Choroid plexus epithelial cell (primary cell): ENCODE measurements at regions not wholly inside any gene's neighbourhood (a gene's known extent, or its start where the extent isn't known, plus 50 kb on each side); places are given as distances from the start of the nearest gene placed in this dataset.

Experiments
- DNase-seq: peaks from one replicate; pipeline ENCODE4 v3.0.0-alpha.2; 2010; ENCODE audit warnings: low read depth
- H3K4me3 ChIP-seq: 2 replicates; pipeline ENCODE4 v1.5.1; 2011; ENCODE audit warnings: low read depth, mild to moderate bottlenecking, control low read depth, low read length, moderate library complexity
- CTCF ChIP-seq: conservative IDR thresholded peaks from 2 replicates; pipeline ENCODE4 v1.5.1; 2011; ENCODE audit warnings: low read depth, mild to moderate bottlenecking, control low read depth, inconsistent platforms, low read length, moderate library complexity

DNA sequence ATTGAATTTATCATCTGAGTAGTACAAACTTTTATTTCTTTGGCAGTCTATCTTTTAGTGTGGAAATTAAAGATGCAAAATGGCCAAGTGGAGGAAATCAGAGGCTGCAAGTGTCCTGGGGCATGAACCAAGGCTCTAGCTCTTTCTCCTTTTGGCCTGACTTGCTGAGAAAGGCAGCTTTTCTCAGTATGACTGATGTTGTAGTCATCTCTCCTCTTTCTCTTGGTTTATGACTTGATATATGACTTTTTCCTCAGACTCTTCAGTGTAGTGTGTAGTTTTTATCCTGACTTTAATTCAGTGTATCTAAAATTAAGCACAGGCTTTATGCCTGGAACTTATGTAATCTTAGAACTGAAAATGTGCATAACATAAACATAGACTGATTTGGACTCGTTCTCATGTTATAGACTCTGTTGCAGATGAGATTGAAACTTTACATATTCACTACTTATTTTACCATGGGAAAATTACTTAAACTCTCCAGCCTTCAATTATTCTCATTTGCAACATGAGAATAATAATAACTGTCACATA lies 65.7 kb downstream of the SLITRK5 start:
- no peak for DNase-seq
- TF ChIP-seq CTCF: no peak
- no peak overlapping the region for H3K4me3 ChIP-seq

- no peak for DNase-seq
- no peak for TF ChIP-seq CTCF
- no peak overlapping the region for H3K4me3 ChIP-seq
Observed at GRCh38 chr13:87754097-87754496, 82.9 kb downstream of the SLITRK5 start.

GRCh38 chr13:87769445-87769844 lies 98.3 kb downstream of the SLITRK5 start:
- no peak for TF ChIP-seq CTCF
- no peak for DNase-seq
- H3K4me3 ChIP-seq: no peak overlapping the region

- DNase-seq: peak; percentile 13
- no peak overlapping the region for H3K4me3 ChIP-seq
- no peak for TF ChIP-seq CTCF
Observed at GRCh38 chr13:87777387-87777786, 106.2 kb downstream of the SLITRK5 start.

GRCh38 chr13:87778128-87778527 lies 107.0 kb downstream of the SLITRK5 start:
- TF ChIP-seq CTCF: no peak
- H3K4me3 ChIP-seq: no peak overlapping the region
- no peak for DNase-seq

GRCh38 chr13:87779426-87779825 lies 108.3 kb downstream of the SLITRK5 start:
- DNase-seq: no peak

More at GRCh38 chr13:87779426-87779825, 108.3 kb downstream of the SLITRK5 start:
- H3K4me3 ChIP-seq: no peak overlapping the region
- no peak for TF ChIP-seq CTCF
